Kidney (tissue), 13 donors: ENCODE measurements at regions not wholly inside any gene's neighbourhood (a gene's known extent, or its start where the extent isn't known, plus 50 kb on each side); places are given as distances from the start of the nearest gene placed in this dataset.

Source experiments
- DNase-seq, 5 donors: peaks; one replicate each; pipeline ENCODE4 v3.0.0-alpha.2; 2013 to 2020
- FAIRE-seq: peaks from 2 replicates; lab custom pipeline; 2012; peaks lifted over from hg19 to GRCh38; lab: Jason Lieb, UNC
- H3K27ac ChIP-seq, 2 donors: one replicate each; pipeline ENCODE4 v1.7.0; 2013; ENCODE audit warnings: low read depth in 2 of 2, low read length in 2 of 2, inconsistent platforms in 1 of 2
- H3K27me3 ChIP-seq: one replicate; pipeline ENCODE4 v1.7.1; 2013; ENCODE audit warnings: low read length, inconsistent platforms; ENCODE audit not compliant: control insufficient read depth, insufficient read depth
- H3K36me3 ChIP-seq, 3 donors: one replicate each; pipeline versions ENCODE4 v1.7.0 to v1.7.1; 2013; ENCODE audit warnings: low read length in 3 of 3, control low read depth in 1 of 3, inconsistent platforms in 1 of 3; ENCODE audit not compliant: insufficient read depth in 3 of 3, control insufficient read depth in 2 of 3
- H3K4me1 ChIP-seq, 3 donors: one replicate each; pipeline versions ENCODE4 v1.7.0 to v1.7.1; 2013; ENCODE audit warnings: low read length in 3 of 3, inconsistent platforms in 1 of 3, low read depth in 1 of 3; ENCODE audit not compliant: control insufficient read depth in 2 of 3, insufficient read depth in 2 of 3
- H3K4me3 ChIP-seq, 3 donors: one replicate each; pipeline versions ENCODE4 v1.7.0 to v1.8.1; 2013; ENCODE audit warnings: low read length in 3 of 3, control low read depth in 1 of 3, inconsistent platforms in 1 of 3
- H3K9ac ChIP-seq, 3 donors: one replicate each; pipeline versions ENCODE4 v1.7.0 to v1.7.1; 2013; ENCODE audit warnings: low read length in 3 of 3, control low read depth in 1 of 3, inconsistent platforms in 1 of 3
- H3K9me3 ChIP-seq, 3 donors: one replicate each; pipeline versions ENCODE4 v1.7.0 to v1.7.1; 2013; ENCODE audit warnings: low read length in 3 of 3, control low read depth in 1 of 3, inconsistent platforms in 1 of 3; ENCODE audit not compliant: control insufficient read depth in 2 of 3, insufficient read depth in 1 of 3
- intact Hi-C: fragments of 100-400 bp; cut with DNase I; formaldehyde crosslinking; loops from one replicate; pipeline ENCODE4 v1.11.1; 2022
- TF ChIP-seq, protein P1 (sequence below): IDR thresholded peaks from 3 replicates; pipeline ENCODE4 v1.5.1; 2012; ENCODE audit warnings: mild to moderate bottlenecking, moderate library complexity, borderline replicate concordance; ENCODE audit not compliant: insufficient read depth; ENCODE audit errors: extremely low read depth
- donor health status: control.
- donor health status: control.
- donor health status: control.
- donor health status: control.
- donor health status: control.
- donor health status: DM: yes; HTN: yes; CAD: no.
- donor health status: Normal renal cell carcinoma (clear cell type).

DNA sequence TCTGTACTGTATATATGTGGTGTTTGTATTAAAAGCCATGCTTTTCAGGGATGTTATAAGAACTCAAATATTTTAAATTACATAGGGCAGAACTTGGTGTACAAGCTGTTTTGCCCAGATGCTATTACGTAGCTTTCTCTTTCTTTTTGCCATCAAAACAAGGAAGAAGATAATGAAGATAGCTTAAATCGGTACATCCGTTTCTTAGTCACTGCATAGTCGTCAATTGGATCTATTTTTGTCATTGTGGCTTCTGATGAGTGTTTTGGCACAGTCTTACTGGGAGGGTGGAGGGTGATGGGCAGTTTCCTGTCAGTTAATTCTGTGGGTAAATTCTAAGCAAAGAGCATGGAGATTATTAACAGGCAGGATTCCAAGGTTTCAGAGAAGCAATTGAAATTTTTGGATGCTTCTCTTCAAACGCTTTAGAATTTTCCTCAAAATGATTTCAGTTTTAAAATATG lies 649.1 kb upstream of the GJE1 start:
- peak; percentile 70 for FAIRE-seq
- peak overlapping the region in 2 of 3 donors; percentile 28 to 45 for H3K4me3 ChIP-seq

DNA sequence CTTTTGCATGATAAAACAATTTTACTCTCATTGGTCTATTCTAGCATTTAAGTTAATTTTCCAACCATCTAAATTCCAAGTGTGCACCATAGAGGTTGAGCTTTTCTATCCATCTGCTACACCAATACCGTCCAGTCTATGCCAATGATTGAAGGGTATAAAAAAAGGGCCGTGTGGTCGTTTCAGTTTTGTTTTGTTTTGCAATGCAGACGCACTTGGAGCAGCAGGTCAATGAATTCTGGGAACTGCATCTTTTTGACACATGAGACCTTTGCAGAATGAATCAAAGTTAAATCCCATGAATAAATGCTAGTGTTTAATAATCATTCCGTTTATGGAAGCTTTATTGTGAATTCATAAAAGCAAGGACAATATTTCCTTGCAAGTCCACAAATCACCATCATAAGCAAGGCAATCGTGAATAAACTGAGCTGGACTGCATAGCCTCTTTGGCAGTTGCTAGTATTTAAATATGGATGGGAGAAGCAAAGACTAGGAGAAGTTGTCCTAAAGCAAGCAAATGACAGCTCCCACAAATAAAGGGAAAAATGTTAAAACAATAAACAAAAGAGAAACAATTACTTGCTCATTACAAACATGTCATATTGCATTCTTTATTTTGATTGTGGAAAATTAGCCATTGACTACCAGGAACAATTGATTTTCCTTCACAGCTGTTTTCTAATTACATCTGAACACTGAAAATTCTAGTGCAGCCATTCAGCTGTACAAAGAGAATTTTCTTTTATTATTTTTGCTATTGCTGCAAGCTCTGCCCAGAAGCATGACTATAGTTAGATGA lies 649.7 kb upstream of the GJE1 start:
- peaks cover 0 to 2% (median 0%) of the 10 kb centered on the region in 3 donors for H3K4me1 ChIP-seq
- H3K4me3 ChIP-seq = peak overlapping the region in 2 of 3 donors; percentile 45 to 52
- no peaks in the 10 kb centered on the region for H3K36me3 ChIP-seq
- no peaks in the 10 kb centered on the region for H3K9me3 ChIP-seq
- H3K27me3 ChIP-seq = no peaks in the 10 kb centered on the region
- no peak overlapping the region for H3K27ac ChIP-seq
- TF ChIP-seq, protein P1, sequence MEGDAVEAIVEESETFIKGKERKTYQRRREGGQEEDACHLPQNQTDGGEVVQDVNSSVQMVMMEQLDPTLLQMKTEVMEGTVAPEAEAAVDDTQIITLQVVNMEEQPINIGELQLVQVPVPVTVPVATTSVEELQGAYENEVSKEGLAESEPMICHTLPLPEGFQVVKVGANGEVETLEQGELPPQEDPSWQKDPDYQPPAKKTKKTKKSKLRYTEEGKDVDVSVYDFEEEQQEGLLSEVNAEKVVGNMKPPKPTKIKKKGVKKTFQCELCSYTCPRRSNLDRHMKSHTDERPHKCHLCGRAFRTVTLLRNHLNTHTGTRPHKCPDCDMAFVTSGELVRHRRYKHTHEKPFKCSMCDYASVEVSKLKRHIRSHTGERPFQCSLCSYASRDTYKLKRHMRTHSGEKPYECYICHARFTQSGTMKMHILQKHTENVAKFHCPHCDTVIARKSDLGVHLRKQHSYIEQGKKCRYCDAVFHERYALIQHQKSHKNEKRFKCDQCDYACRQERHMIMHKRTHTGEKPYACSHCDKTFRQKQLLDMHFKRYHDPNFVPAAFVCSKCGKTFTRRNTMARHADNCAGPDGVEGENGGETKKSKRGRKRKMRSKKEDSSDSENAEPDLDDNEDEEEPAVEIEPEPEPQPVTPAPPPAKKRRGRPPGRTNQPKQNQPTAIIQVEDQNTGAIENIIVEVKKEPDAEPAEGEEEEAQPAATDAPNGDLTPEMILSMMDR = no peak
- FAIRE-seq = no peak
- intact Hi-C loops = no loop called here
- H3K9ac ChIP-seq = no peak overlapping the region
- DNase-seq = no peak

More for the DNA sequence above, 649.1 kb upstream of the GJE1 start:
- no peaks in the 10 kb centered on the region for H3K27me3 ChIP-seq
- H3K9me3 ChIP-seq = no peaks in the 10 kb centered on the region
- TF ChIP-seq, protein P1 = no peak
- intact Hi-C loops = no loop called here
- no peak overlapping the region for H3K9ac ChIP-seq
- DNase-seq = peak in 1 of 5 donors; percentile 24
- no peaks in the 10 kb centered on the region for H3K36me3 ChIP-seq
- peak overlapping the region in 1 of 2 donors; percentile 36 for H3K27ac ChIP-seq
- peaks cover 0 to 2% (median 0%) of the 10 kb centered on the region in 3 donors for H3K4me1 ChIP-seq

DNA sequence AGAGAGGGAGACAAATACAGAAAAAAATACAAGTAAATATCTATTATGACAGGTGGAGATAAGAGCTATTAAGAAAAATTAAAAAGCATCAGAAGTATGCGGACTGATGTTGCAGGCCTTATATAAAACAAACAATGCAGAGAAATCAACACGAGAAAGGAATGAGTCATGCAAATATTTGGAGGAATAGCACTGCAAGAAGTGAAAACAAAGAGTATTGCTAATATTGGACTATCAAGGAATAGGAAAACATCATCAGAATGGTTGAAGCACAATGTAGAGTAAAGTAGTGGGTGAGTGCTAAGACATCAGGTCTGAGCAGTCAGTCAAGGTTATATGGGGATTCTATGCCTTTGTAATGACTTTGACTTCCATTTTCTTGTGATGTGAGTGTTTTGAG lies 657.5 kb upstream of the GJE1 start:
- no peak overlapping the region for H3K4me3 ChIP-seq
- no peaks in the 10 kb centered on the region for H3K36me3 ChIP-seq
- no peaks in the 10 kb centered on the region for H3K9me3 ChIP-seq
- no peaks in the 10 kb centered on the region for H3K27me3 ChIP-seq
- no peak overlapping the region for H3K27ac ChIP-seq
- TF ChIP-seq, protein P1 = no peak
- intact Hi-C loops = no loop called here
- no peak for FAIRE-seq
- no peaks in the 10 kb centered on the region for H3K4me1 ChIP-seq
- no peak overlapping the region for H3K9ac ChIP-seq
- DNase-seq = no peak
